GM23248 (cell line): ENCODE measurements at regions not wholly inside any gene's neighbourhood (a gene's known extent, or its start where the extent isn't known, plus 50 kb on each side); places are given as distances from the start of the nearest gene placed in this dataset.

ENCODE experiments used
- DNase-seq: peaks from one replicate; pipeline ENCODE4 v3.0.0-alpha.2; 2015
- H2AFZ ChIP-seq: fragments of 200-600 bp; sonication (generic); 2 replicates; pipeline ENCODE4 v1.6.1; 2016; ENCODE audit warnings: antibody characterized with exemption
- H3F3A ChIP-seq: fragments of 200-600 bp; sonication (generic); 2 replicates; pipeline ENCODE4 v1.6.1; 2016; ENCODE audit warnings: mild to moderate bottlenecking, antibody characterized with exemption, mixed run types; ENCODE audit not compliant: insufficient read depth
- H3K27ac ChIP-seq: fragments of 200-600 bp; sonication (generic); 2 replicates; pipeline ENCODE4 v1.5.1; 2016; ENCODE audit warnings: mild to moderate bottlenecking
- H3K27me3 ChIP-seq: fragments of 200-600 bp; sonication (generic); replicated peaks from 2 replicates; pipeline ENCODE4 v1.6.1; 2016; ENCODE audit warnings: mild to moderate bottlenecking; ENCODE audit not compliant: insufficient read depth
- H3K36me3 ChIP-seq: fragments of 200-600 bp; sonication (generic); 2 replicates; pipeline ENCODE4 v1.6.1; 2016; ENCODE audit warnings: low read depth, mild to moderate bottlenecking
- H3K4me1 ChIP-seq: fragments of 200-600 bp; sonication (generic); 2 replicates; pipeline ENCODE4 v1.6.1; 2016; ENCODE audit warnings: mild to moderate bottlenecking; ENCODE audit not compliant: insufficient read depth
- H3K4me2 ChIP-seq: fragments of 200-600 bp; sonication (generic); one replicate; pipeline ENCODE4 v1.6.1; 2016; ENCODE audit warnings: mild to moderate bottlenecking; ENCODE audit not compliant: unreplicated experiment
- H3K4me3 ChIP-seq: fragments of 200-600 bp; sonication (generic); 2 replicates; pipeline ENCODE4 v1.5.1; 2016; ENCODE audit warnings: mild to moderate bottlenecking
- H3K79me2 ChIP-seq: fragments of 200-600 bp; sonication (generic); 2 replicates; pipeline ENCODE4 v1.6.1; 2016; ENCODE audit warnings: mild to moderate bottlenecking; ENCODE audit not compliant: insufficient read depth
- H3K9ac ChIP-seq: fragments of 200-600 bp; sonication (generic); 2 replicates; pipeline ENCODE4 v1.6.1; 2016; ENCODE audit warnings: mild to moderate bottlenecking
- H3K9me2 ChIP-seq: fragments of 200-600 bp; sonication (generic); 2 replicates; pipeline ENCODE4 v1.6.1; 2016; ENCODE audit warnings: mixed run types, mild to moderate bottlenecking, moderate library complexity; ENCODE audit not compliant: insufficient read depth
- H3K9me3 ChIP-seq: fragments of 200-600 bp; sonication (generic); one replicate; pipeline ENCODE4 v1.6.1; 2017; ENCODE audit warnings: low read depth
- H4K20me1 ChIP-seq: fragments of 200-600 bp; sonication (generic); 2 replicates; pipeline ENCODE4 v1.6.0; 2016; ENCODE audit not compliant: insufficient read depth
- EZH2 ChIP-seq: fragments of 200-600 bp; sonication (generic); IDR thresholded peaks from 2 replicates; pipeline ENCODE4 v1.6.1; 2018; ENCODE audit warnings: antibody characterized with exemption, mild to moderate bottlenecking; ENCODE audit not compliant: insufficient read depth, poor library complexity, severe bottlenecking
- EZH2phosphoT487 ChIP-seq: fragments of 200-600 bp; sonication (generic); IDR thresholded peaks from 2 replicates; pipeline ENCODE4 v1.6.1; 2018; ENCODE audit warnings: antibody characterized with exemption, moderate library complexity, mild to moderate bottlenecking, low read depth; ENCODE audit not compliant: insufficient read depth
- WGBS, 2 experiments: methylation state at CpG; one replicate each; pipeline ENCODE4 v1.1.6; 2015 to 2017; ENCODE audit warnings: low lambda C conversion rate in 2 of 2, low coverage in 1 of 2; ENCODE audit errors: missing lambda C conversion rate in 2 of 2; 5-methylcytosine and 5-hydroxymethylcytosine counted together
- in situ Hi-C: fragments of 300-500 bp; cut with MboI; formaldehyde crosslinking; loops from 2 replicates; pipeline ENCODE4 v1.15.0; 2020

GRCh38 chr6:133743621-133744020 is 145.3 kb upstream of the TCF21 start:
- Histone ChIP-seq H3F3A (0 out of 2 replicates have a peak, but pooled peaks cover 5% of the 10 kb centered on the region), H3K36me3 (no peaks in the 10 kb centered on the region), H3K4me3 (no peak overlapping the region), H3K27me3 (no peaks in the 10 kb centered on the region), H3K27ac (no peak overlapping the region), H4K20me1 (no peaks in the 10 kb centered on the region), H3K4me1 (peaks cover 18% of the 10 kb centered on the region; the same call in 1 of the 2 replicates), H3K9ac (no peak overlapping the region), H3K4me2 (no peak overlapping the region), H3K79me2 (no peaks in the 10 kb centered on the region), H3K9me2 (no peaks in the 10 kb centered on the region), H3K9me3 (no peaks in the 10 kb centered on the region), H2AFZ (no peak overlapping the region)
- 90 to 92% methylated on average over 2 of the region's 2 CpGs for WGBS, 2 experiments
- no peak for DNase-seq
- in situ Hi-C loops: no loop called here
- TF ChIP-seq EZH2 (no peak), EZH2phosphoT487 (no peak)

- no peak for DNase-seq
- Histone ChIP-seq H3K36me3 (no peaks in the 10 kb centered on the region), H2AFZ (no peak overlapping the region), H3K4me3 (no peak overlapping the region), H3K4me2 (no peak overlapping the region), H3F3A (0 out of 2 replicates have a peak, but pooled peaks cover 5% of the 10 kb centered on the region), H3K79me2 (no peaks in the 10 kb centered on the region), H3K27ac (no peak overlapping the region), H3K9ac (no peak overlapping the region), H3K9me2 (no peaks in the 10 kb centered on the region), H3K9me3 (no peaks in the 10 kb centered on the region), H3K4me1 (peaks cover 10% of the 10 kb centered on the region; the same call in 1 of the 2 replicates), H4K20me1 (no peaks in the 10 kb centered on the region), H3K27me3 (no peaks in the 10 kb centered on the region)
- in situ Hi-C loops: no loop called here
- WGBS, 2 experiments: 93 to 96% methylated on average over 3 of the region's 3 CpGs
- TF ChIP-seq EZH2 (no peak), EZH2phosphoT487 (no peak)
These were observed 142.5 kb upstream of the TCF21 start for GRCh38 chr6:133746417-133746770.

- TF ChIP-seq EZH2 (no peak), EZH2phosphoT487 (no peak)
- Histone ChIP-seq H3K36me3 (no peaks in the 10 kb centered on the region), H3K79me2 (no peaks in the 10 kb centered on the region), H3K27ac (no peak overlapping the region), H3K4me2 (no peak overlapping the region), H3K27me3 (no peaks in the 10 kb centered on the region), H3K4me3 (no peak overlapping the region), H4K20me1 (no peaks in the 10 kb centered on the region), H2AFZ (no peak overlapping the region), H3K4me1 (peaks cover 10% of the 10 kb centered on the region; the same call in 1 of the 2 replicates), H3K9me2 (no peaks in the 10 kb centered on the region), H3K9ac (no peak overlapping the region), H3K9me3 (no peaks in the 10 kb centered on the region), H3F3A (0 out of 2 replicates have a peak, but pooled peaks cover 5% of the 10 kb centered on the region)
- peak; percentile 33 for DNase-seq
- in situ Hi-C loops: no loop called here
- WGBS, 2 experiments: 34 to 41% methylated on average over 3 of the region's 3 CpGs
These were observed 140.3 kb upstream of the TCF21 start for GRCh38 chr6:133748628-133749027.

GRCh38 chr6:133749427-133749826 is 139.5 kb upstream of the TCF21 start:
- H3K27ac ChIP-seq: no peak overlapping the region
- H3F3A ChIP-seq: 0 out of 2 replicates have a peak, but pooled peaks cover 5% of the 10 kb centered on the region
- in situ Hi-C loops: no loop called here
- peaks cover 10% of the 10 kb centered on the region; the same call in 1 of the 2 replicates for H3K4me1 ChIP-seq
- no peaks in the 10 kb centered on the region for H3K36me3 ChIP-seq
- H2AFZ ChIP-seq: no peak overlapping the region
- H3K9me3 ChIP-seq: no peaks in the 10 kb centered on the region
- H3K9ac ChIP-seq: no peak overlapping the region
- no peak overlapping the region for H3K4me2 ChIP-seq
- no peaks in the 10 kb centered on the region for H3K27me3 ChIP-seq
- WGBS, 2 experiments: 88 to 93% methylated on average over 5 of the region's 5 CpGs
- H3K4me3 ChIP-seq: no peak overlapping the region
- TF ChIP-seq EZH2phosphoT487 (no peak), EZH2 (no peak)
- H3K9me2 ChIP-seq: no peaks in the 10 kb centered on the region
- H4K20me1 ChIP-seq: no peaks in the 10 kb centered on the region
- no peaks in the 10 kb centered on the region for H3K79me2 ChIP-seq
- no peak for DNase-seq

- Histone ChIP-seq H3K9me2 (no peaks in the 10 kb centered on the region; the same call in 1 of the 2 replicates), H3K36me3 (no peaks in the 10 kb centered on the region), H3F3A (peaks cover 11% of the 10 kb centered on the region), H4K20me1 (no peaks in the 10 kb centered on the region), H3K27ac (no peak overlapping the region), H3K4me3 (no peak overlapping the region), H3K4me2 (no peak overlapping the region), H3K79me2 (no peaks in the 10 kb centered on the region), H3K9me3 (no peaks in the 10 kb centered on the region), H3K9ac (no peak overlapping the region), H3K27me3 (no peaks in the 10 kb centered on the region), H3K4me1 (peaks cover 18% of the 10 kb centered on the region), H2AFZ (peak overlapping the region; percentile 36; the same call in 1 of the 2 replicates)
- TF ChIP-seq EZH2 (no peak), EZH2phosphoT487 (no peak)
- WGBS, 2 experiments: 51 to 59% methylated on average over 3 of the region's 3 CpGs
- no peak for DNase-seq
- in situ Hi-C loops: no loop called here
These were observed 136.8 kb upstream of the TCF21 start for GRCh38 chr6:133752129-133752528.
